Upper lobe of left lung (tissue), 6 donors: ENCODE measurements at regions not wholly inside any gene's neighbourhood (a gene's known extent, or its start where the extent isn't known, plus 50 kb on each side); places are given as distances from the start of the nearest gene placed in this dataset.

Source experiments
- ATAC-seq, 2 donors: fragments of 200-7000 bp; cut with Tn5 transposase; one replicate each; pipeline ENCODE4 v1.9.1; 2022; ENCODE audit warnings: mild to moderate bottlenecking in 2 of 2, moderate library complexity in 2 of 2; ENCODE audit not compliant: low FRiP score in 2 of 2
- DNase-seq, 2 donors: peaks; one replicate each; pipeline ENCODE4 v3.0.0-alpha.2; 2019 to 2020
- H3K27ac ChIP-seq, 4 donors: fragments of 200-600 bp; sonication (generic); one replicate each; pipeline ENCODE4 v1.5.1; 2016 to 2019
- H3K27me3 ChIP-seq, 4 donors: fragments of 200-600 bp; sonication (generic); one replicate each; pipeline ENCODE4 v1.5.1; 2017 to 2019
- H3K36me3 ChIP-seq, 4 donors: fragments of 200-600 bp; sonication (generic); one replicate each; pipeline ENCODE4 v1.5.1; 2016 to 2019
- H3K4me1 ChIP-seq, 4 donors: fragments of 200-600 bp; sonication (generic); one replicate each; pipeline ENCODE4 v1.5.1; 2018 to 2019
- H3K4me3 ChIP-seq, 4 donors: fragments of 200-600 bp; sonication (generic); one replicate each; pipeline ENCODE4 v1.5.1; 2017 to 2019; ENCODE audit warnings: mild to moderate bottlenecking in 2 of 4, moderate library complexity in 1 of 4
- H3K9me3 ChIP-seq, 4 donors: fragments of 200-600 bp; sonication (generic); one replicate each; pipeline ENCODE4 v1.5.1; 2018 to 2019
- EP300 ChIP-seq, 4 donors: sonication (generic); formaldehyde crosslinking; IDR thresholded peaks; one replicate each; pipeline ENCODE4 v1.5.1; 2017; ENCODE audit warnings: antibody characterized with exemption in 4 of 4, control low read depth in 2 of 4
- POLR2A ChIP-seq, 4 donors: fragments of 450-650 bp; IDR thresholded peaks; one replicate each; pipeline ENCODE4 v1.5.1; 2016 to 2017; ENCODE audit warnings: antibody characterized with exemption in 4 of 4, mild to moderate bottlenecking in 2 of 4
- POLR2AphosphoS5 ChIP-seq, 2 donors: sonication (generic); formaldehyde crosslinking; IDR thresholded peaks; one replicate each; pipeline ENCODE4 v1.5.1; 2017; ENCODE audit warnings: antibody characterized with exemption in 2 of 2
- WGBS, 2 donors: methylation state at CpG; one replicate each; pipeline ENCODE4 v1.1.5; 2017 to 2018; 5-methylcytosine and 5-hydroxymethylcytosine counted together
- TF ChIP-seq, protein P1 (sequence below), 6 experiments: fragments of 450-650 bp in 4 of 6; fragments of 200-600 bp in 2 of 6; sonication (generic) in 2 of 6; IDR thresholded peaks; one replicate each; pipeline ENCODE4 v1.5.1; 2016 to 2019; ENCODE audit warnings: antibody characterized with exemption in 6 of 6
- donor health status: DM: no; HTN: no; CAD: no; lungs with moderate emphysema.
- donor health status: DM: no; HTN: yes; CAD: no; lungs with severe emphysema.

- no peak for DNase-seq
- H3K27ac ChIP-seq: no peak overlapping the region
- no peaks in the 10 kb centered on the region for H3K4me1 ChIP-seq
- no peak overlapping the region for H3K4me3 ChIP-seq
- TF ChIP-seq POLR2A (IDR thresholded peaks at IDR 0.05) (no peak), POLR2AphosphoS5 (IDR thresholded peaks at IDR 0.05) (no peak), EP300 (IDR thresholded peaks at IDR 0.05) (no peak)
- TF ChIP-seq, protein P1, sequence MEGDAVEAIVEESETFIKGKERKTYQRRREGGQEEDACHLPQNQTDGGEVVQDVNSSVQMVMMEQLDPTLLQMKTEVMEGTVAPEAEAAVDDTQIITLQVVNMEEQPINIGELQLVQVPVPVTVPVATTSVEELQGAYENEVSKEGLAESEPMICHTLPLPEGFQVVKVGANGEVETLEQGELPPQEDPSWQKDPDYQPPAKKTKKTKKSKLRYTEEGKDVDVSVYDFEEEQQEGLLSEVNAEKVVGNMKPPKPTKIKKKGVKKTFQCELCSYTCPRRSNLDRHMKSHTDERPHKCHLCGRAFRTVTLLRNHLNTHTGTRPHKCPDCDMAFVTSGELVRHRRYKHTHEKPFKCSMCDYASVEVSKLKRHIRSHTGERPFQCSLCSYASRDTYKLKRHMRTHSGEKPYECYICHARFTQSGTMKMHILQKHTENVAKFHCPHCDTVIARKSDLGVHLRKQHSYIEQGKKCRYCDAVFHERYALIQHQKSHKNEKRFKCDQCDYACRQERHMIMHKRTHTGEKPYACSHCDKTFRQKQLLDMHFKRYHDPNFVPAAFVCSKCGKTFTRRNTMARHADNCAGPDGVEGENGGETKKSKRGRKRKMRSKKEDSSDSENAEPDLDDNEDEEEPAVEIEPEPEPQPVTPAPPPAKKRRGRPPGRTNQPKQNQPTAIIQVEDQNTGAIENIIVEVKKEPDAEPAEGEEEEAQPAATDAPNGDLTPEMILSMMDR (IDR thresholded peaks at IDR 0.05): no peak
- no peaks in the 10 kb centered on the region for H3K9me3 ChIP-seq
- H3K27me3 ChIP-seq: no peaks in the 10 kb centered on the region
- no peaks in the 10 kb centered on the region for H3K36me3 ChIP-seq
- no peak for ATAC-seq
These were observed 71.0 kb upstream of the ZBTB18 start for GRCh38 chr1:243980071-243980470.

DNA sequence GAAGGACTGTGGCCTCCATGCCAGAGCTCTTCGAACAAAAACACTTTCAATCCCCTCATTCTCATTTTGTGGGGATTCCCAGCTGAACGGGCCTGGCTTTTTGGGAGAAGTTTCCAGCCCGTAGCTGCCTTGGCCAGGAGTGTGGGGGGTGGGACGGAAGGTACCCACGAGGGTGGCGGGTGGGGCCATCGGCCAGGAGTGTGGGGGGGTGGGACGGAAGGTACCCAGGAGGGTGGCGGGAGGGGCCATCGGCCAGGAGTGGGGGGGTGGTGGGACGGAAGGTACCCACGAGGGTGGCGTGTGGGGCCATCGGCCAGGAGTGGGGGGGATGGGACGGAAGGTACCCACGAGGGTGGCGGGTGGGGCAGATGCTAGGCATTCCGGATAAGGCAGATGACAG lies 71.7 kb upstream of the ZBTB18 start:
- 94 to 96% methylated on average over 18 of the region's 18 CpGs for WGBS, 2 donors
- TF ChIP-seq EP300 (IDR thresholded peaks at IDR 0.05): no peak
- no peak overlapping the region for H3K4me3 ChIP-seq
- H3K27ac ChIP-seq: no peak overlapping the region
- peak; percentile 40 to 78 for ATAC-seq
- no peaks in the 10 kb centered on the region for H3K27me3 ChIP-seq
- no peaks in the 10 kb centered on the region for H3K4me1 ChIP-seq
- H3K9me3 ChIP-seq: no peaks in the 10 kb centered on the region
- DNase-seq: peak in 1 of 2 donors; percentile 41
- H3K36me3 ChIP-seq: no peaks in the 10 kb centered on the region

DNA sequence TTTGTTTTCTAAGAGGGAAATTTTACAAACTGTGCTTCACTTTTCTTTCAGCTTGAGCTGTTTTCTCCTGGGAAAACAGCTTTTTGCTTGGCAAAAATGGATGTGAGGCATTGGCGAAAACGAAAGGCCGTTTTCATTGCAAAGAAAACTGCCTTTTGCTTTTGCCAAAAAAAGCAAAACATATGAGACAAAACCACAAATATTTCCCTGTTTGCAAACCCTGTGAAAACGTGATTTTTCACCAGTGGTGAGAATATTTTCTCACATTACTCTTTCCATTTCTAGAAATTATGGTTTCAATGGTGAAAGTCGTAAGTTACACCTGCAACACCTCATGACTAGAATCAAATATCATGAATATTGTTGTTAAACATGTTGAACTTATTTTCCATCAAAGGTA lies 74.0 kb upstream of the ZBTB18 start:
- no peak for TF ChIP-seq POLR2AphosphoS5 (IDR thresholded peaks at IDR 0.05)
- no peak for TF ChIP-seq EP300 (IDR thresholded peaks at IDR 0.05)
- no peak for TF ChIP-seq POLR2A (IDR thresholded peaks at IDR 0.05)
- TF ChIP-seq, protein P1 (IDR thresholded peaks at IDR 0.05): no peak

GRCh38 chr1:243974451-243975292 lies 76.4 kb upstream of the ZBTB18 start:
- Histone ChIP-seq H3K4me1 (no peaks in the 10 kb centered on the region), H3K36me3 (no peaks in the 10 kb centered on the region), H3K9me3 (no peaks in the 10 kb centered on the region), H3K4me3 (no peak overlapping the region), H3K27me3 (no peaks in the 10 kb centered on the region), H3K27ac (no peak overlapping the region)
- no peak for TF ChIP-seq POLR2A (IDR thresholded peaks at IDR 0.05)
- TF ChIP-seq POLR2AphosphoS5 (IDR thresholded peaks at IDR 0.05): no peak
- no peak for ATAC-seq
- 61 to 70% methylated on average over 10 of the region's 10 CpGs for WGBS, 2 donors
- no peak for DNase-seq

More for the DNA sequence above, 74.0 kb upstream of the ZBTB18 start:
- ATAC-seq (no peak), DNase-seq (no peak)
- 69 to 73% methylated on average over 5 of the region's 5 CpGs for WGBS, 2 donors
- H3K4me3 ChIP-seq: no peak overlapping the region
- H3K27me3 ChIP-seq: no peaks in the 10 kb centered on the region
- no peaks in the 10 kb centered on the region for H3K36me3 ChIP-seq
- no peaks in the 10 kb centered on the region for H3K4me1 ChIP-seq
- no peak overlapping the region for H3K27ac ChIP-seq
- H3K9me3 ChIP-seq: no peaks in the 10 kb centered on the region

- H3K27me3 ChIP-seq: no peaks in the 10 kb centered on the region
- H3K4me1 ChIP-seq: no peaks in the 10 kb centered on the region
- DNase-seq (no peak), ATAC-seq (no peak)
- TF ChIP-seq POLR2AphosphoS5 (IDR thresholded peaks at IDR 0.05) (no peak), EP300 (IDR thresholded peaks at IDR 0.05) (no peak), POLR2A (IDR thresholded peaks at IDR 0.05) (no peak)
- TF ChIP-seq, protein P1 (IDR thresholded peaks at IDR 0.05): no peak
- no peak overlapping the region for H3K27ac ChIP-seq
- no peaks in the 10 kb centered on the region for H3K9me3 ChIP-seq
- 84 to 88% methylated on average over 4 of the region's 4 CpGs for WGBS, 2 donors
- no peaks in the 10 kb centered on the region for H3K36me3 ChIP-seq
- no peak overlapping the region for H3K4me3 ChIP-seq
These were observed 77.9 kb upstream of the ZBTB18 start for GRCh38 chr1:243973169-243973568.

DNA sequence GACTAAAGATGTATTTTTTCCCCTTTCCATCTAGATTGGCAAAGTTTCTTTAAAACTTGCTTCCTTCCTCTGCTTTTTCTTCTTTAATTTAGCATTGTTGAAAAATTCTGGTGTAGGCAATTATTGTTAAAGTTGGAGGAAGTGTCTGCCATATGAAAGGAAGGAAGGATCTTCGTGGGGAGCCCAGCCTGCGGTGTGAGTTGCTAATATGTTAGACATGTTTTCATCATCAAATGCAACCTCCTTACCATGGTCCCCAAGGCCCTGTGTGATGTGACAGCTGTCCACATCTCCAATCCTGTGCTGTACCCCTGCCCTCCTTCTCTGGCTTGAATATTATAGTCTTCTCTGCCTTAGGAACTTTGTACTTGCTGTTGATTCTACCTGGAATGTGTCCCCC lies 81.0 kb upstream of the ZBTB18 start:
- Histone ChIP-seq H3K27ac (no peak overlapping the region), H3K27me3 (no peaks in the 10 kb centered on the region), H3K36me3 (no peaks in the 10 kb centered on the region), H3K4me3 (no peak overlapping the region), H3K9me3 (no peaks in the 10 kb centered on the region), H3K4me1 (no peaks in the 10 kb centered on the region)
- ATAC-seq (no peak), DNase-seq (no peak)
- TF ChIP-seq POLR2A (IDR thresholded peaks at IDR 0.05) (no peak), EP300 (IDR thresholded peaks at IDR 0.05) (no peak), POLR2AphosphoS5 (IDR thresholded peaks at IDR 0.05) (no peak)
- TF ChIP-seq, protein P1 (IDR thresholded peaks at IDR 0.05): no peak
- WGBS, 2 donors: 50 to 52% methylated on average over 2 of the region's 2 CpGs
